Activated naive CD4-positive, alpha-beta T cell treated with anti-CD3 and anti-CD28 coated beads, Interleukin-2, amount 10 ng/mL, durations not matched to agents 7 days and 5 days (primary cell): ENCODE measurements at regions not wholly inside any gene's neighbourhood (a gene's known extent, or its start where the extent isn't known, plus 50 kb on each side); places are given as distances from the start of the nearest gene placed in this dataset.
"Not testable (repeated sequence)": the region's sequence is repeated elsewhere in the genome, so short reads cannot be mapped to it uniquely, and the experiment has no call there.

Source experiments
- CTCF ChIA-PET: fragments of 350-600 bp; sonication (Branson Sonifier 250); formaldehyde crosslinking; loops from one replicate; lab custom pipeline; 2021; ENCODE audit warnings: antibody characterized with exemption; lab: Charles Lee
- DNase-seq: peaks from one replicate; pipeline ENCODE4 v3.0.0-alpha.2; 2020
- H3K27ac Mint-ChIP-seq: one replicate; pipeline ENCODE4 v1.8.0; 2021; ENCODE audit warnings: mild to moderate bottlenecking, moderate library complexity, mixed read lengths
- H3K27me3 Mint-ChIP-seq: one replicate; pipeline ENCODE4 v1.8.0; 2021; ENCODE audit warnings: mild to moderate bottlenecking, mixed read lengths
- H3K36me3 Mint-ChIP-seq: one replicate; pipeline ENCODE4 v1.8.0; 2021; ENCODE audit warnings: mixed read lengths
- H3K4me1 Mint-ChIP-seq: one replicate; pipeline ENCODE4 v1.8.0; 2021; ENCODE audit warnings: mixed read lengths
- H3K4me3 Mint-ChIP-seq: one replicate; pipeline ENCODE4 v1.8.0; 2021; ENCODE audit warnings: mild to moderate bottlenecking, moderate library complexity, mixed read lengths
- H3K9me3 Mint-ChIP-seq: one replicate; pipeline ENCODE4 v1.8.0; 2021; ENCODE audit warnings: mixed read lengths

- H3K27ac Mint-ChIP-seq, DNase-seq, H3K4me1 Mint-ChIP-seq, H3K9me3 Mint-ChIP-seq, CTCF ChIA-PET, H3K4me3 Mint-ChIP-seq, H3K36me3 Mint-ChIP-seq: not testable (repeated sequence)
- peaks cover 12% of the 10 kb centered on the region for H3K27me3 Mint-ChIP-seq
Observed at GRCh38 chr1:157247764-157248049, 109.5 kb upstream of the ETV3 start.

DNA sequence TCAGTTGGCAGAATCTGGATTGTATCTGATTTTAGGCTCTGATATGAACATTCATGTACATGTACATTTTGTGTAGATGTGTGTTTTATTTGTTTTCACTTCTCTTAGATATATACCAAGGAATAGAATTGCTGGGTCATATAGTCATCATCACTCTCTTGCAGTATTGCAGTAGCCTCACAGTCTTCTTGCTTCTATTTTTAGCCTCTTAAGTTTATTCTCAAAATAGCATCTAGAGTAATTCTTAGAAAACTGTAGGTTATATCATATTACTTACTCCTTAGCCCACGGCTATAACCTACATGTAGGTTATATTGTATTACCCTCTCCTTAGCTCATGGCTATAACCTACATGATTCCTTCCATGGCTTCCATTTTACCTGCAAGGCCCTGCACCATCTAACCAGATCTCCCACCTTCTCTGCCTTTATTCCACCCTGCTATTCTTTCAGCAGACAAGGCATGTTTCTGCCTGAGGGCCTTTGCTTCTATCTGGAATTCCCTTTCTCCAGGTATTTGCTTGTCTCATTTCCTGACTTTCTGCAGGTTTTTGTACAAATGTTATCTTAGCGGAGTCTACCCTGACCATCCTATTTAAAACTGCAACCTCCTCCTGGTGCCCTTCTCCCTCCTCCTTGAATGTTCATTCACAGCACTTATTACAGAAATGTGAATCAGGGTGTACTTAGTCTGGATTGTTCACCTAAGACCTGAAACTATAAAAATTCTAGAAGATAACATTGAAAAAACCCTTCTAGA, 109.0 kb upstream of the ETV3 start:
- Mint-ChIP-seq H3K4me3 (no peak overlapping the region), H3K27ac (no peak overlapping the region), H3K27me3 (peaks cover 12% of the 10 kb centered on the region), H3K36me3 (no peaks in the 10 kb centered on the region), H3K9me3 (no peaks in the 10 kb centered on the region), H3K4me1 (no peaks in the 10 kb centered on the region)
- CTCF ChIA-PET = no interaction called here
- DNase-seq = no peak

DNA sequence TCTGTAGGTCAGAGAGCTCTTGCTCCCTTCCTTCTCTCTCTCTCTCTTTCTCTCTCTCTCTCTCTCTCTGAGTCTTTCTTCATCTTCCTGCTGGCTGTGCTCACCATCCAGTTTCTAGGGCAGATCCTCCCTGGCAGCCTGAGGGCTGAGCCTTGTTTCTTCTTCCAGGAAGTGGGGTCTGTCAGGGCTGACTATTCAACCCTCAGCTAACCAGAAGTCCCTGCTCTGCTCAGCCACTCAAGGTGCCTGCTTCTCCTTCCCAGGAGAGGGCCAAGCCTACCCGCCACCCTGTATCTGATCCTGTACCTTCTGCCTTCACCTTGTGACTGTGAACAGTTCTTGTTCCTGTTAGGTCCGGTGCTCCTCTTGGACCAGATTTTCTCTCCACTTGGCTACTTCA, 107.6 kb upstream of the ETV3 start:
- Mint-ChIP-seq H3K9me3 (no peaks in the 10 kb centered on the region), H3K4me3 (no peak overlapping the region), H3K27ac (no peak overlapping the region), H3K36me3 (no peaks in the 10 kb centered on the region), H3K4me1 (no peaks in the 10 kb centered on the region), H3K27me3 (peaks cover 12% of the 10 kb centered on the region)
- CTCF ChIA-PET = no interaction called here
- DNase-seq = no peak

DNA sequence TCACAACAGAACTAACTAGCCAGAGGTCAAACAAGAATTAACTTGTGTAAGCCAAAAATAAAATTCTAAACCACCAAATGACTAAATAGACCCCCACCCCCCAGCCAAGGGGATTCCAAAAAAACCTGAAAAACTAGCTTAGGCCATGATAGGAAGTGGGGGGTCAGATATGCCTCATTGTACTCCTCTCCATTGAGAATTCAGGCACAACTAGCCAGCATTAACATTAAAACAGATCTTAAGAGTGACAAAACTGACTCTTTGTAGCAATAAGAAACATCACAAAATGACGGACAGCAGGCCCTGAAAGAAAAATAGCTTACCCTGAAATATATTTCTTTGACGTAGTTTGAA, 103.0 kb upstream of the ETV3 start:
- CTCF ChIA-PET = no interaction called here
- Mint-ChIP-seq H3K4me3 (no peak overlapping the region), H3K4me1 (no peaks in the 10 kb centered on the region), H3K27ac (no peak overlapping the region), H3K9me3 (no peaks in the 10 kb centered on the region), H3K27me3 (peaks cover 24% of the 10 kb centered on the region), H3K36me3 (no peaks in the 10 kb centered on the region)
- DNase-seq = no peak

DNA sequence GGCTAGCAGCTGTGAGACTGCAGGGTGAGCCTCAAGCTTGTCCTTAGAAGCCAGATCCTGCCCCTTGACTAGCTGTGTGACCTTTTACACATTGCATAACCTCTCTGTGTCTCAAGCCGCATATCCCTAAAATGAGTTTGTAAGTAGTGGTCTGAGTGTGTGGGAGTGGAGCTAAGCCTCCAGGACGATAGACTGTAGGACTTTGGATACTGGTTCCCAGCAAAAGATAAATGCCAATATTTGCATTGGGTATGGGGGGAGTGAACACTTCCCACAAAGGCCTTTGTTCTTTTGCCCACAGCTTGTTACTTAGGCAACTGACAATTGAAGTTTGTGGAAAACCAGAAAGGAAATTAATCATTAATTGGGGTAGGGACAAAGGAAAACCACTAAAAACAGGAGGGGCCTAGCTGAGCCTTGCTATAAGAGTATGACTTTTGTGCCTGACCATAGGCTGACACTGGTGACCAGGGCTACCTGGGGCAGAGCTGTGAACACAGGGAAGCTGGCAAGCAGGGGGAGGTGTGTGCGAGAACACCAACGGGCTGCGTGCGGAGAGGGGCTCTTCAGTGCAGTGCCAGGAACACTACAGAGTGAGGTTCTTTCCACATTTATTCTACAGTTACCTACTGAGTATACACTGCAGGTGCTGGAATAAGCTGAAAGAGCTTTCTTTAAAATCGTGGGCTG, 102.4 kb upstream of the ETV3 start:
- Mint-ChIP-seq H3K27ac (no peak overlapping the region), H3K9me3 (no peaks in the 10 kb centered on the region), H3K4me1 (no peaks in the 10 kb centered on the region), H3K4me3 (no peak overlapping the region), H3K36me3 (no peaks in the 10 kb centered on the region), H3K27me3 (peaks cover 21% of the 10 kb centered on the region)
- CTCF ChIA-PET = no interaction called here
- DNase-seq = no peak

DNA sequence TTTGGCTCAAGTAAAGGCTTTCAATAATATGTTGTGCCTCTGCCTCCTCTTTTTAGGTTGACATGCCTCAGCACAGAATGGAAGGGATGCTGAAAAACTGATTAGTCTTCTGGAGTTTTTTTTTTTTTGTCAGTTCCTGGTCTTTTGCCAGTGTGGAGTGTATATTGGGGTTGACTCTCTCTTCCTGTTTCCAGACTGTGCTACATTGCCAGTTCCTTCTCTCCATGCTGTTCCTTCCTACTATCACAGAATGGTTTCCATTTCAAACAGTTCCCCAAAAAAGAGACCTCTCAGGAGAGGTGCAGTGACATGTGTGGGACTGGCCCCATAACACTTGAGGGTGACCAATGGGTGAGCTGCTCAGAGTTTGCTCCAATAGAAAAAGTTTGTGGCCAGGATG, 101.7 kb upstream of the ETV3 start:
- Mint-ChIP-seq H3K27me3 (peaks cover 14% of the 10 kb centered on the region), H3K27ac (no peak overlapping the region), H3K4me1 (no peaks in the 10 kb centered on the region), H3K36me3 (no peaks in the 10 kb centered on the region), H3K4me3 (no peak overlapping the region), H3K9me3 (no peaks in the 10 kb centered on the region)
- DNase-seq = no peak
- CTCF ChIA-PET = no interaction called here

GRCh38 chr1:157238585-157238984, 100.4 kb upstream of the ETV3 start:
- H3K27ac Mint-ChIP-seq = no peak overlapping the region
- no peak overlapping the region for H3K4me3 Mint-ChIP-seq
- no peaks in the 10 kb centered on the region for H3K36me3 Mint-ChIP-seq
- no peaks in the 10 kb centered on the region for H3K4me1 Mint-ChIP-seq
- DNase-seq = no peak
- H3K9me3 Mint-ChIP-seq = no peaks in the 10 kb centered on the region
- H3K27me3 Mint-ChIP-seq = peaks cover 12% of the 10 kb centered on the region
- CTCF ChIA-PET = no interaction called here

DNA sequence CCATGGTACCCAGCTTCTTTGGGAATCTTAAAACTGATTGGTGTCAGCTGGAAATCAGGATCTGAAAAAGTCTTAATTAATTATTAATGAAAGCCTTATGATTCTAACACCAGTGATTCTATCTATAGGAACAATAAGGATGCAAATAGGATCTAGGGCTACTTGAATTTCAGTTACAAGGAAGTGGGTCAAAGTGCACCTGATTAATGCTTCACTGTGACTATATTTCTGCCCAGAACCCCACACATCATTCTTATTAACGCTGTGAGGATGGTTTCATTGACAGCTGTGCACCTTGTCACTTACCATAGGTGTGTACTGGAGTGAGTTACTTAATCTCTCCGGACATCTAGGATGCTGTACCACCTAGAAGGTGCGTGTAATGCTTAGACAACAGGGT, 99.8 kb upstream of the ETV3 start:
- CTCF ChIA-PET = no interaction called here
- H3K27me3 Mint-ChIP-seq = peaks cover 12% of the 10 kb centered on the region
- no peaks in the 10 kb centered on the region for H3K36me3 Mint-ChIP-seq
- no peaks in the 10 kb centered on the region for H3K9me3 Mint-ChIP-seq
- DNase-seq = no peak
- no peak overlapping the region for H3K27ac Mint-ChIP-seq
- H3K4me1 Mint-ChIP-seq = peaks cover 3% of the 10 kb centered on the region
- H3K4me3 Mint-ChIP-seq = no peak overlapping the region

- CTCF ChIA-PET = no interaction called here
- H3K36me3 Mint-ChIP-seq = no peaks in the 10 kb centered on the region
Observed at GRCh38 chr1:157237522-157237921, 99.3 kb upstream of the ETV3 start.

DNA sequence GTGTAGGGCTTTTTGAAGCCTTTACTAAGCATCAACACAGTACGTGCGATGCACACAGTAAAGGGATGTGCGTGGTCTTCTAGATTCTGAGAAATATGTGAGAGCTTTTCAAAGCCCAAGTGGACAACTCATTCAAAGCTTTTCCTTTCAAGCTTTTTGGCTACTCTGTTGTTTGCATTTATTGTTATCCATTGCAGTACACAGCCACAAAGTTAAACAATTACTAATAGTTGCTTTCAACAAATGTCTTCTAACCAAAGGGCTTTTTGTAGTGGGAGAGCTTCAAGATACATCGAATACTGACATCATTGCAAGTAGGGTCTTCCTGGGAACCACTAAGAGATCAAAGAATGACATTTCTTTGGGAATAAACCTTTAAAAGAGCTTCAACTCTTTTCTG, 97.9 kb upstream of the ETV3 start:
- Mint-ChIP-seq H3K4me3 (no peak overlapping the region), H3K27ac (no peak overlapping the region)

More at GRCh38 chr1:157237522-157237921, 99.3 kb upstream of the ETV3 start:
- no peak overlapping the region for H3K4me3 Mint-ChIP-seq
- no peak overlapping the region for H3K27ac Mint-ChIP-seq
- H3K4me1 Mint-ChIP-seq = peaks cover 3% of the 10 kb centered on the region
- H3K9me3 Mint-ChIP-seq = no peaks in the 10 kb centered on the region
- peaks cover 12% of the 10 kb centered on the region for H3K27me3 Mint-ChIP-seq
- no peak for DNase-seq

DNA sequence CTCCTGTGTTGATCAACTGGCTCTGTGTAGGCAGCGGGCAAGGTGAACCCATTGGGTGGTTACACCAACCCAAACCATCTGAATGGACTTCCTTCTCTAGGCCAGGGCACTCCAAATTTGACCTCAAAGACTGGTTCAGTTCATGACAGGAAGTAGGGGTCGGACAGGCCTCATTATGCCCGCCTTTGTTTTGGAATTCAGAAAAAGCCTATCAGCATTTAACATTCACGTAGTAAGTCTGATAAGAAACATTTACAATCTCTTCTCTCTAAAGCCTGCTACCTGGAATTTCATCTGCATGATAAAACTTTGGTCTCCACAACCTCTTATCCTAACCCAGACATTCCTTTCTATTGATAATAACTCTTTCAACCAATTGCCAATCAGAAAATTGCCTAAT, 97.1 kb upstream of the ETV3 start:
- Mint-ChIP-seq H3K4me1 (peaks cover 3% of the 10 kb centered on the region), H3K9me3 (no peaks in the 10 kb centered on the region)
- CTCF ChIA-PET = no interaction called here

More for the DNA sequence above, 97.9 kb upstream of the ETV3 start:
- no peak for DNase-seq
- H3K9me3 Mint-ChIP-seq = no peaks in the 10 kb centered on the region
- CTCF ChIA-PET = no interaction called here
- H3K4me1 Mint-ChIP-seq = peaks cover 3% of the 10 kb centered on the region
- peaks cover 12% of the 10 kb centered on the region for H3K27me3 Mint-ChIP-seq
- no peaks in the 10 kb centered on the region for H3K36me3 Mint-ChIP-seq

GRCh38 chr1:157234705-157235273, 96.6 kb upstream of the ETV3 start:
- Mint-ChIP-seq H3K27me3 (peaks cover 13% of the 10 kb centered on the region), H3K36me3 (no peaks in the 10 kb centered on the region), H3K4me3 (no peak overlapping the region), H3K27ac (no peak overlapping the region), H3K9me3 (no peaks in the 10 kb centered on the region), H3K4me1 (peaks cover 3% of the 10 kb centered on the region)
- CTCF ChIA-PET = no interaction called here
- no peak for DNase-seq

More for the DNA sequence above, 97.1 kb upstream of the ETV3 start:
- H3K27me3 Mint-ChIP-seq = peaks cover 12% of the 10 kb centered on the region
- H3K27ac Mint-ChIP-seq = no peak overlapping the region
- DNase-seq = no peak
- H3K36me3 Mint-ChIP-seq = no peaks in the 10 kb centered on the region
- H3K4me3 Mint-ChIP-seq = no peak overlapping the region

DNA sequence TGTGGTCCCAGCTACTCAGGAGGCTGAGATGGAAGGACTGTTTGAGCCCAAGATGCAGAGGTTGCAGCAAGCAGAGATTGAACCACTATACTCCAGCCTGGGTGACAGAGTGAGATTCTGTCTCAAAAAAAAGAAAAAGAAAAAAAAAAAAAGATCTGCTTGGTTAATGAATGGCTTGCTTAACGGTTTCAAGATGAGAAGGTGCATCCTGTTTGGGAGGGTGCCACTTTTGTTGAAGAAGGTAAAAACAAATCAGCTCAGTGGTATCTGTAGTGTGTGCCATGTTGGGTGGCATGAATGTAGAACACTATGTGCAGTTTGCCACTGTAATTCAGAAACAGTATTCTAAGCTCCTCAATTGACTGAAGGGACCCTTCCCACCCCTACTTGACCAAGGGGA, 94.9 kb upstream of the ETV3 start:
- H3K4me3 Mint-ChIP-seq = no peak overlapping the region
- no peak for DNase-seq
- no peaks in the 10 kb centered on the region for H3K9me3 Mint-ChIP-seq
- H3K27me3 Mint-ChIP-seq = peaks cover 8% of the 10 kb centered on the region
- H3K27ac Mint-ChIP-seq = no peak overlapping the region
- CTCF ChIA-PET = no interaction called here
- peaks cover 3% of the 10 kb centered on the region for H3K4me1 Mint-ChIP-seq
- no peaks in the 10 kb centered on the region for H3K36me3 Mint-ChIP-seq

- H3K27ac Mint-ChIP-seq = no peak overlapping the region
- H3K27me3 Mint-ChIP-seq = peaks cover 8% of the 10 kb centered on the region
- H3K36me3 Mint-ChIP-seq = no peaks in the 10 kb centered on the region
- no peak for DNase-seq
- H3K9me3 Mint-ChIP-seq = no peaks in the 10 kb centered on the region
- peaks cover 3% of the 10 kb centered on the region for H3K4me1 Mint-ChIP-seq
- CTCF ChIA-PET = no interaction called here
- no peak overlapping the region for H3K4me3 Mint-ChIP-seq
Observed at GRCh38 chr1:157231846-157232525, 93.8 kb upstream of the ETV3 start.
